ENCODE measurements at regions not wholly inside any gene's neighbourhood (a gene's known extent, or its start where the extent isn't known, plus 50 kb on each side); places are given as distances from the start of the nearest gene placed in this dataset.

DNA sequence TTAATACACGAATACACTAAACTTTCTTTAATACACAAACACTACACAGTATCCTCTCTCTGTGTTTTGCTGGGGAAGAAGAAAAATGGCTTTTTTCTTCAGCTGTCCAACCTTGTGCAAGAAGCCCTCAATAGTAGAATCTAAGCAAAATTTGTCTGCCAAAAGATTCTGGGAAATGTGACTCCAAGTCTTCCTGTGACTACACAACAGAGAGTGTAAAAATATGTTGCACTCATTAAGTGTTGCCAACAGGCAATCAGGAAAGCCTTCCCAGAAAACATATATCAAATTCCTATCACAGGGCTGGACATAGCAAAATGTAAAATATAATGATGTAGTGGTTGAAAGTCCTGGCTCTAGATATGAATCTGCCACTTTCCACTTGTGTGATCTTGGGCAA lies 825.1 kb upstream of the ZWINT start:
- no peak for ATAC-seq (ENCODE audit: low read depth)
- Histone ChIP-seq H3K9ac (ENCODE audit: low read length) (no peak overlapping the region), H3K27me3 (replicated peaks in 1 of 4; ENCODE audit: control extremely low read depth in 1 of 4, control insufficient read depth in 3 of 4, insufficient read depth in 4 of 4, low read length in 3 of 4) (no peaks in the 10 kb centered on the region), H3K36me3 (replicated peaks in 1 of 2; ENCODE audit: control extremely low read depth in 1 of 2, control insufficient read depth in 1 of 2, extremely low read depth in 1 of 2, insufficient read depth in 2 of 2, low read length in 1 of 2) (no peaks in the 10 kb centered on the region), H3K4me2 (replicated peaks; ENCODE audit: low read depth, low read length, poor library complexity, severe bottlenecking) (no peak overlapping the region), H3K27ac (ENCODE audit: low read length in 2 of 2) (no peak overlapping the region), H4K20me1 (ENCODE audit: control insufficient read depth, insufficient read depth, low read length, poor library complexity, severe bottlenecking) (no peaks in the 10 kb centered on the region), H2AFZ (ENCODE audit: insufficient read depth, low read depth, low read length, poor library complexity, severe bottlenecking) (no peak overlapping the region), H3K4me1 (ENCODE audit: control insufficient read depth in 2 of 2, insufficient read depth in 2 of 2, low read length in 2 of 2) (no peaks in the 10 kb centered on the region), H3K4me3 (ENCODE audit: control extremely low read depth in 1 of 5, extremely low read depth in 1 of 5, insufficient read depth in 1 of 5, low read depth in 2 of 5, low read length in 4 of 5) (no peak overlapping the region), H3K9me3 (ENCODE audit: control extremely low read depth in 1 of 3, control insufficient read depth in 2 of 3, insufficient read depth in 1 of 3, low read length in 2 of 3) (no peaks in the 10 kb centered on the region), H3K79me2 (ENCODE audit: control insufficient read depth, insufficient read depth, low read length) (no peaks in the 10 kb centered on the region)
- Mint-ChIP-seq H3K4me1 (no peaks in the 10 kb centered on the region), H3K9me3 (ENCODE audit: insufficient read depth) (no peaks in the 10 kb centered on the region), H3K4me3 (no peak overlapping the region), H3K27ac (no peak overlapping the region), H3K27me3 (no peaks in the 10 kb centered on the region)
- DNase-seq, result no peak
- CTCF ChIA-PET, result no interaction called here
- WGBS (ENCODE audit: insufficient coverage), result no CpG with 5 or more reads among the region's 1 CpG
- TF ChIP-seq, protein P1, sequence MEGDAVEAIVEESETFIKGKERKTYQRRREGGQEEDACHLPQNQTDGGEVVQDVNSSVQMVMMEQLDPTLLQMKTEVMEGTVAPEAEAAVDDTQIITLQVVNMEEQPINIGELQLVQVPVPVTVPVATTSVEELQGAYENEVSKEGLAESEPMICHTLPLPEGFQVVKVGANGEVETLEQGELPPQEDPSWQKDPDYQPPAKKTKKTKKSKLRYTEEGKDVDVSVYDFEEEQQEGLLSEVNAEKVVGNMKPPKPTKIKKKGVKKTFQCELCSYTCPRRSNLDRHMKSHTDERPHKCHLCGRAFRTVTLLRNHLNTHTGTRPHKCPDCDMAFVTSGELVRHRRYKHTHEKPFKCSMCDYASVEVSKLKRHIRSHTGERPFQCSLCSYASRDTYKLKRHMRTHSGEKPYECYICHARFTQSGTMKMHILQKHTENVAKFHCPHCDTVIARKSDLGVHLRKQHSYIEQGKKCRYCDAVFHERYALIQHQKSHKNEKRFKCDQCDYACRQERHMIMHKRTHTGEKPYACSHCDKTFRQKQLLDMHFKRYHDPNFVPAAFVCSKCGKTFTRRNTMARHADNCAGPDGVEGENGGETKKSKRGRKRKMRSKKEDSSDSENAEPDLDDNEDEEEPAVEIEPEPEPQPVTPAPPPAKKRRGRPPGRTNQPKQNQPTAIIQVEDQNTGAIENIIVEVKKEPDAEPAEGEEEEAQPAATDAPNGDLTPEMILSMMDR (IDR thresholded peaks at IDR 0.05), result no peak
- TF ChIP-seq EZH2 (IDR thresholded peaks at IDR 0.05; ENCODE audit: borderline replicate concordance, insufficient read depth, low read depth, low read length, poor library complexity, severe bottlenecking), result no peak
- POLR2A ChIA-PET, result no interaction called here
- intact Hi-C loops (cut with micrococcal nuclease), result no loop called here

DNA sequence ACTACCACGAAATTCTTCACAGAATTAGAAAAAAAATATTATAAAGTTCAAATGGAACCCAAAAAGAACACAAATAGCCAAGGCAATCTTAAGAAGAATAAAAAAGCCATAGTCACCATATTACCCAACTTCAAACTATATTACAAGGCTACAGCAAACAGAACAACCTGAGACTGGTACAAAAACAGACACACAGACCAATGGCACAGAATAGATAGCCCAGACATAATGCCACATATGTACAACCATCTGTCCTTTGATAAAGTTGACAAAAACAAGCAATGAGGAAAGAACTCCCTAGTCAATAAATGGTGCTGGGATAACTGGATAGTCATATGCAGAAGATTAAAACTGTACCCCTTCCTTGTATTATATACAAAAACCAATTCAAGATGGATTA lies 808.5 kb upstream of the ZWINT start:
- WGBS (ENCODE audit: insufficient coverage), result no CpG with 5 or more reads among the region's 1 CpG
- no peaks in the 10 kb centered on the region for H3K36me3 ChIP-seq (replicated peaks in 1 of 2; ENCODE audit: control extremely low read depth in 1 of 2, control insufficient read depth in 1 of 2, extremely low read depth in 1 of 2, insufficient read depth in 2 of 2, low read length in 1 of 2)
- Mint-ChIP-seq H3K27ac (no peak overlapping the region), H3K4me1 (no peaks in the 10 kb centered on the region), H3K9me3 (ENCODE audit: insufficient read depth) (no peaks in the 10 kb centered on the region), H3K4me3 (no peak overlapping the region), H3K27me3 (no peaks in the 10 kb centered on the region)
- peaks cover 0 to 7% (median 0%) of the 10 kb centered on the region in 3 donors for H3K9me3 ChIP-seq (ENCODE audit: control extremely low read depth in 1 of 3, control insufficient read depth in 2 of 3, insufficient read depth in 1 of 3, low read length in 2 of 3)
- ATAC-seq (ENCODE audit: low read depth), result no peak
- H2AFZ ChIP-seq (ENCODE audit: insufficient read depth, low read depth, low read length, poor library complexity, severe bottlenecking), result no peak overlapping the region
- no peak for DNase-seq
- no peak overlapping the region for H3K27ac ChIP-seq (ENCODE audit: low read length in 2 of 2)
- no peak overlapping the region for H3K4me2 ChIP-seq (replicated peaks; ENCODE audit: low read depth, low read length, poor library complexity, severe bottlenecking)
- intact Hi-C loops (cut with micrococcal nuclease), result no loop called here
- no peak overlapping the region for H3K9ac ChIP-seq (ENCODE audit: low read length)
- H3K27me3 ChIP-seq (replicated peaks in 1 of 4; ENCODE audit: control extremely low read depth in 1 of 4, control insufficient read depth in 3 of 4, insufficient read depth in 4 of 4, low read length in 3 of 4), result no peaks in the 10 kb centered on the region
- no peak for TF ChIP-seq EZH2 (IDR thresholded peaks at IDR 0.05; ENCODE audit: borderline replicate concordance, insufficient read depth, low read depth, low read length, poor library complexity, severe bottlenecking)
- TF ChIP-seq, protein P1 (IDR thresholded peaks at IDR 0.05), result no peak
- ChIA-PET POLR2A (no interaction called here), CTCF (no interaction called here)
- no peaks in the 10 kb centered on the region for H4K20me1 ChIP-seq (ENCODE audit: control insufficient read depth, insufficient read depth, low read length, poor library complexity, severe bottlenecking)
- H3K79me2 ChIP-seq (ENCODE audit: control insufficient read depth, insufficient read depth, low read length), result no peaks in the 10 kb centered on the region
- H3K4me3 ChIP-seq (ENCODE audit: control extremely low read depth in 1 of 5, extremely low read depth in 1 of 5, insufficient read depth in 1 of 5, low read depth in 2 of 5, low read length in 4 of 5), result no peak overlapping the region
- no peaks in the 10 kb centered on the region for H3K4me1 ChIP-seq (ENCODE audit: control insufficient read depth in 2 of 2, insufficient read depth in 2 of 2, low read length in 2 of 2)
